ENCODE measurements at regions not wholly inside any gene's neighbourhood (a gene's known extent, or its start where the extent isn't known, plus 50 kb on each side); places are given as distances from the start of the nearest gene placed in this dataset.

DNA sequence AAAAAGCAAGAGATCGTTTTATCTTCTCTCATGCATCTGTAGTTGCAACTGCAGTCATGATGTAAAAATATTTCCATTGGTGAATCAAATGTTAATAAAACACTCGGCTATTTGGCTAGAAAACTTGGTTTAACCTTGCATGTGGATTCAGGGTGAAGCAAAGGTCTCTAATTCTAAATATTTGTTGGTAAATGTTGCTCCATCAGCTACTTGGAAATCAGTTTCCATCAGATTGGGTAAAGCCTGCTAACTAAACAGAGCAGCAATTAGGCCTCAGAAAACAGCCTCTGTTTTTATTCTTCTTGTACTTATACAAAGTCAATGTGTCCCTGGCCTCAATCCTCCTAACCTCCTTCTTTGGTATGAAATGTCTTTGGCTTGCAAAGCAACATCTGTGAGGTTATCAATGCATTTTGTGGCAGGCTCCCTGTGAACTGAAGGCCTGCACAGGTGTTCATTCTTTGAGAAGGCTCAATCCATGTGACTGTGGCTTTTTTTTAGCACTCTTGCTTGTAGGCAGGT, 312.3 kb downstream of the WDR72 start:
- H3K9me2 ChIP-seq (replicated peaks; ENCODE audit: insufficient read depth, low read length), result no peaks in the 10 kb centered on the region
- H2AFZ ChIP-seq (ENCODE audit: low read length), result no peak overlapping the region
- no peak overlapping the region for H3K9ac ChIP-seq (ENCODE audit: low read length)
- no peak for TF ChIP-seq EZH2 (optimal IDR thresholded peaks at IDR 0.05; ENCODE audit: low read depth, low read length)
- TF ChIP-seq CTCF (IDR thresholded peaks at IDR 0.05; ENCODE audit: low read length), result no peak
- TF ChIP-seq EZH2phosphoT487 (IDR thresholded peaks at IDR 0.05; ENCODE audit: low read length), result no peak
- no peaks in the 10 kb centered on the region for H3K9me3 ChIP-seq (replicated peaks; ENCODE audit: insufficient read depth, low read length)
- peak; percentile 24 for DNase-seq
- H4K20me1 ChIP-seq (ENCODE audit: insufficient read depth, low read length), result no peaks in the 10 kb centered on the region
- H3K27ac ChIP-seq (ENCODE audit: low read length), result no peak overlapping the region
- H3K79me2 ChIP-seq (ENCODE audit: low read length), result no peaks in the 10 kb centered on the region
- H3K4me2 ChIP-seq (ENCODE audit: low read depth, low read length), result no peak overlapping the region
- no peak overlapping the region for H3K4me3 ChIP-seq (ENCODE audit: low read length)
- H3K36me3 ChIP-seq (replicated peaks; ENCODE audit: insufficient read depth, low read length), result no peaks in the 10 kb centered on the region
- no peaks in the 10 kb centered on the region for H3K4me1 ChIP-seq (ENCODE audit: low read length)
- no peaks in the 10 kb centered on the region for H3F3A ChIP-seq (ENCODE audit: insufficient read depth, low read length)
- no peaks in the 10 kb centered on the region for H3K27me3 ChIP-seq (replicated peaks; ENCODE audit: insufficient read depth, low read length)

GRCh38 chr15:53446376-53446775, 313.1 kb downstream of the WDR72 start:
- H3F3A ChIP-seq (ENCODE audit: insufficient read depth, low read length), result no peaks in the 10 kb centered on the region
- no peaks in the 10 kb centered on the region for H3K9me2 ChIP-seq (replicated peaks; ENCODE audit: insufficient read depth, low read length)
- no peaks in the 10 kb centered on the region for H3K36me3 ChIP-seq (replicated peaks; ENCODE audit: insufficient read depth, low read length)
- H3K79me2 ChIP-seq (ENCODE audit: low read length), result no peaks in the 10 kb centered on the region
- H3K27ac ChIP-seq (ENCODE audit: low read length), result no peak overlapping the region
- H4K20me1 ChIP-seq (ENCODE audit: insufficient read depth, low read length), result no peaks in the 10 kb centered on the region
- no peak overlapping the region for H3K4me2 ChIP-seq (ENCODE audit: low read depth, low read length)
- H3K9ac ChIP-seq (ENCODE audit: low read length), result no peak overlapping the region
- no peaks in the 10 kb centered on the region for H3K9me3 ChIP-seq (replicated peaks; ENCODE audit: insufficient read depth, low read length)
- no peaks in the 10 kb centered on the region for H3K27me3 ChIP-seq (replicated peaks; ENCODE audit: insufficient read depth, low read length)
- DNase-seq, result peak; percentile 58
- no peak overlapping the region for H2AFZ ChIP-seq (ENCODE audit: low read length)
- no peak overlapping the region for H3K4me3 ChIP-seq (ENCODE audit: low read length)
- no peak for TF ChIP-seq EZH2 (optimal IDR thresholded peaks at IDR 0.05; ENCODE audit: low read depth, low read length)
- TF ChIP-seq CTCF (IDR thresholded peaks at IDR 0.05; ENCODE audit: low read length), result no peak
- no peak for TF ChIP-seq EZH2phosphoT487 (IDR thresholded peaks at IDR 0.05; ENCODE audit: low read length)
- no peaks in the 10 kb centered on the region for H3K4me1 ChIP-seq (ENCODE audit: low read length)

- no peaks in the 10 kb centered on the region for H3K36me3 ChIP-seq (replicated peaks; ENCODE audit: insufficient read depth, low read length)
- H2AFZ ChIP-seq (ENCODE audit: low read length), result no peak overlapping the region
- H3K27ac ChIP-seq (ENCODE audit: low read length), result no peak overlapping the region
- H3K9me3 ChIP-seq (replicated peaks; ENCODE audit: insufficient read depth, low read length), result no peaks in the 10 kb centered on the region
- no peaks in the 10 kb centered on the region for H3K4me1 ChIP-seq (ENCODE audit: low read length)
- no peak overlapping the region for H3K4me3 ChIP-seq (ENCODE audit: low read length)
- H3K9me2 ChIP-seq (replicated peaks; ENCODE audit: insufficient read depth, low read length), result no peaks in the 10 kb centered on the region
- no peak for TF ChIP-seq EZH2phosphoT487 (IDR thresholded peaks at IDR 0.05; ENCODE audit: low read length)
- TF ChIP-seq CTCF (IDR thresholded peaks at IDR 0.05; ENCODE audit: low read length), result no peak
- TF ChIP-seq EZH2 (optimal IDR thresholded peaks at IDR 0.05; ENCODE audit: low read depth, low read length), result no peak
- no peaks in the 10 kb centered on the region for H4K20me1 ChIP-seq (ENCODE audit: insufficient read depth, low read length)
- no peak overlapping the region for H3K4me2 ChIP-seq (ENCODE audit: low read depth, low read length)
- no peaks in the 10 kb centered on the region for H3K79me2 ChIP-seq (ENCODE audit: low read length)
- no peaks in the 10 kb centered on the region for H3F3A ChIP-seq (ENCODE audit: insufficient read depth, low read length)
- no peaks in the 10 kb centered on the region for H3K27me3 ChIP-seq (replicated peaks; ENCODE audit: insufficient read depth, low read length)
- DNase-seq, result no peak
- no peak overlapping the region for H3K9ac ChIP-seq (ENCODE audit: low read length)
These were observed 313.9 kb downstream of the WDR72 start for GRCh38 chr15:53445531-53445930.

Data from MM.1S (cell line).